Heart left ventricle (tissue), 13 donors: ENCODE measurements at regions not wholly inside any gene's neighbourhood (a gene's known extent, or its start where the extent isn't known, plus 50 kb on each side); places are given as distances from the start of the nearest gene placed in this dataset.

Source experiments
- CTCF ChIP-seq, 12 donors: fragments of 200-600 bp; sonication (generic) in 4 of 12; IDR thresholded peaks; one replicate each; pipeline versions ENCODE4 v1.5.0 to v1.8.0; 2018 to 2022; ENCODE audit warnings: antibody characterized with exemption in 12 of 12, mild to moderate bottlenecking in 5 of 12
- POLR2A ChIP-seq, 2 donors: fragments of 450-650 bp; IDR thresholded peaks; one replicate each; pipeline ENCODE4 v1.6.1; 2017; ENCODE audit warnings: antibody characterized with exemption in 2 of 2, mild to moderate bottlenecking in 2 of 2, moderate library complexity in 2 of 2
- donor health status: ischemic (EF 13 %, LVEDD 7.1; RV severe dilation, severe dysfunction).
- donor health status: DM: no; HTN: yes; CAD: no.
- donor health status: DM: no; HTN: no; CAD: no.
- donor health status: ischemic (EF 25% LVEDD 6.9; RV normal size, moderate dysfunction).
- donor health status: ischemic (EF 25% LVEDD 5.7; RV mildly dilated, moderate dysfunction).
- donor health status: ischemic (EF 35%, LVEDD 5.7; RV mildly dilated, moderate dysfunction).
- donor health status: nonischemic (EF 11% LVEDD 7.7; RV severe dilation, severe dysfunction).
- donor health status: DM: yes; HTN: yes; CAD: no.
- donor health status: PGD.
- donor health status: ischemic (EF 29% LVEDD 5.4; RV normal size, mild dysfunction).
- donor health status: nonischemic (EF 23%, LVEDD 6.1; RV moderate dilation, normal function).

GRCh38 chrX:55924574-55924973 lies 207.0 kb downstream of the RRAGB start:
- no peak for TF ChIP-seq CTCF (IDR thresholded peaks at IDR 0.05)
- TF ChIP-seq POLR2A (IDR thresholded peaks at IDR 0.05): no peak
